ENCODE measurements at regions not wholly inside any gene's neighbourhood (a gene's known extent, or its start where the extent isn't known, plus 50 kb on each side); places are given as distances from the start of the nearest gene placed in this dataset.

DNA sequence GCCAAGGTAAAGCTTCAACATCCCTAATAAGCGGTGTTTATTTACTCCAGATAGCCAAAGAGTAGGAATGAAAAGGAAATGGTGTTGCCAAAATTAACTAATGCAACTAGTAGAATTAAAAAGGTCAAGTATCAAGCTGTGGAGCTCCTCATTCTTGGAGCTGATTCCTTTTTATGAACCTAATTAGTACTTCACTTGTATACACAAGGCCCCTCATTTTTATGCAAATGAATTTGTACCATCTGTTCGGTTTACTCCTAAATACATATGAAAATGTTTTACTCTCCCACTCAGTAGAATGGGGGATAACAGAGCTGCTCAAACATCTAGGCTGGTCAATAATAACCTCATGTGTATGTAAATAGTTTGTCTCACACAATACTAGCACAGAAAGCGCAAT is 426.4 kb upstream of the LUZP2 start:
- TF ChIP-seq, protein P1, sequence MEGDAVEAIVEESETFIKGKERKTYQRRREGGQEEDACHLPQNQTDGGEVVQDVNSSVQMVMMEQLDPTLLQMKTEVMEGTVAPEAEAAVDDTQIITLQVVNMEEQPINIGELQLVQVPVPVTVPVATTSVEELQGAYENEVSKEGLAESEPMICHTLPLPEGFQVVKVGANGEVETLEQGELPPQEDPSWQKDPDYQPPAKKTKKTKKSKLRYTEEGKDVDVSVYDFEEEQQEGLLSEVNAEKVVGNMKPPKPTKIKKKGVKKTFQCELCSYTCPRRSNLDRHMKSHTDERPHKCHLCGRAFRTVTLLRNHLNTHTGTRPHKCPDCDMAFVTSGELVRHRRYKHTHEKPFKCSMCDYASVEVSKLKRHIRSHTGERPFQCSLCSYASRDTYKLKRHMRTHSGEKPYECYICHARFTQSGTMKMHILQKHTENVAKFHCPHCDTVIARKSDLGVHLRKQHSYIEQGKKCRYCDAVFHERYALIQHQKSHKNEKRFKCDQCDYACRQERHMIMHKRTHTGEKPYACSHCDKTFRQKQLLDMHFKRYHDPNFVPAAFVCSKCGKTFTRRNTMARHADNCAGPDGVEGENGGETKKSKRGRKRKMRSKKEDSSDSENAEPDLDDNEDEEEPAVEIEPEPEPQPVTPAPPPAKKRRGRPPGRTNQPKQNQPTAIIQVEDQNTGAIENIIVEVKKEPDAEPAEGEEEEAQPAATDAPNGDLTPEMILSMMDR (IDR thresholded peaks at IDR 0.05; ENCODE audit: insufficient read depth, low read depth, low read length) = no peak
- TF ChIP-seq EZH2 (IDR thresholded peaks at IDR 0.05; ENCODE audit: insufficient read depth, low read length) = no peak
